ENCODE measurements at regions not wholly inside any gene's neighbourhood (a gene's known extent, or its start where the extent isn't known, plus 50 kb on each side); places are given as distances from the start of the nearest gene placed in this dataset.

- TF ChIP-seq EZH2 (IDR thresholded peaks at IDR 0.05; ENCODE audit: borderline replicate concordance, insufficient read depth, low read length, poor library complexity, severe bottlenecking) (no peak), POLR2AphosphoS5 (IDR thresholded peaks at IDR 0.05) (peak; percentile 13)
Observed at GRCh38 chr16:85327731-85328675, 215.7 kb upstream of the CIBAR2 start (continued).

GRCh38 chr16:85328676-85329058 lies 216.4 kb upstream of the CIBAR2 start:
- Histone ChIP-seq H3K9me3 (ENCODE audit: low read length) (no peaks in the 10 kb centered on the region), H3K9ac (ENCODE audit: low read length) (peak overlapping the region; percentile 64), H3K36me3 (ENCODE audit: insufficient read depth, low read length) (no peaks in the 10 kb centered on the region), H3K4me3 (ENCODE audit: low read length) (peak overlapping the region; percentile 1), H3K27me3 (ENCODE audit: insufficient read depth, low read depth, low read length) (peaks cover 4% of the 10 kb centered on the region), H3K79me2 (replicated peaks; ENCODE audit: insufficient read depth, low read length) (no peaks in the 10 kb centered on the region), H3K4me2 (ENCODE audit: low read length) (no peak overlapping the region), H3F3A (ENCODE audit: insufficient read depth, low read length, poor library complexity, severe bottlenecking) (peaks cover 3% of the 10 kb centered on the region), H2AFZ (ENCODE audit: low read depth, low read length) (no peak overlapping the region), H3K27ac (ENCODE audit: low read length) (peak overlapping the region; percentile 54), H4K20me1 (ENCODE audit: insufficient read depth) (no peaks in the 10 kb centered on the region), H3K9me2 (ENCODE audit: insufficient read depth, low read length) (no peaks in the 10 kb centered on the region)
- TF ChIP-seq CTCF (IDR thresholded peaks at IDR 0.05; ENCODE audit: poor library complexity, severe bottlenecking) (no peak), EZH2 (IDR thresholded peaks at IDR 0.05; ENCODE audit: borderline replicate concordance, insufficient read depth, low read length, poor library complexity, severe bottlenecking) (no peak), POLR2AphosphoS5 (IDR thresholded peaks at IDR 0.05) (no peak), SMC3 (conservative IDR thresholded peaks at IDR 0.05; ENCODE audit: poor library complexity) (no peak), MXI1 (conservative IDR thresholded peaks at IDR 0.05; ENCODE audit: poor library complexity, severe bottlenecking) (no peak), REST (IDR thresholded peaks at IDR 0.05; ENCODE audit: borderline replicate concordance) (no peak), RAD21 (conservative IDR thresholded peaks at IDR 0.05) (no peak), EP300 (conservative IDR thresholded peaks at IDR 0.05; ENCODE audit: poor library complexity, severe bottlenecking) (no peak), TAF1 (IDR thresholded peaks at IDR 0.05; ENCODE audit: low read depth) (no peak)
